ENCODE measurements at regions not wholly inside any gene's neighbourhood (a gene's known extent, or its start where the extent isn't known, plus 50 kb on each side); places are given as distances from the start of the nearest gene placed in this dataset.
"Not testable (repeated sequence)": the region's sequence is repeated elsewhere in the genome, so short reads cannot be mapped to it uniquely, and the experiment has no call there.

DNA sequence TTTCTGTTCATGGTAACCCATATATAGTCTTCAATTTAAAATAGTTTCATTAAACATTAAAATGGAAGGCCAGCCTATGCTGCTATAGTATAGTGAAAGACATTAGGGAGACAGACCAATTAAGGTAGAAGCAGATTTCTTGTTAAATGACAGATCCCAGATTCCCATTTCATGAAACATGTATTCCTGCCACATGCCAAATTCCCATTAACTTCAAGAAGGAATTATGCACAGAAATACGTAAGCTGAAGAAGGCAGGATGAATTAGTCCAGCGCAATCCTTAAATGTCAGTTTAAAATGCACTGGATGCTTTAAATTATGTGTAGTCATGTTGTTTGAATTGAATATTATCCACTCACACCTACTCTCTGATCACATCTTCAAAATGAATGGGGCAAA, 424.9 kb downstream of the SH2D1A start:
- Histone ChIP-seq H2AFZ (ENCODE audit: low read length) (no peak overlapping the region), H3K4me1 (ENCODE audit: low read length) (no peaks in the 10 kb centered on the region), H3K4me3 (ENCODE audit: low read length) (no peak overlapping the region), H3K27ac (ENCODE audit: low read length) (no peak overlapping the region), H3K36me3 (ENCODE audit: insufficient read depth, low read length) (no peaks in the 10 kb centered on the region), H4K20me1 (ENCODE audit: insufficient read depth, low read depth, low read length) (no peaks in the 10 kb centered on the region), H3K27me3 (ENCODE audit: low read length) (no peaks in the 10 kb centered on the region), H3K9ac (ENCODE audit: low read length) (no peak overlapping the region), H3K9me3 (ENCODE audit: low read length) (no peaks in the 10 kb centered on the region), H3K79me2 (ENCODE audit: low read length) (no peaks in the 10 kb centered on the region), H3K4me2 (ENCODE audit: low read depth, low read length, poor library complexity, severe bottlenecking) (no peak overlapping the region), H3K9me2 (replicated peaks; ENCODE audit: insufficient read depth, low read length) (no peaks in the 10 kb centered on the region)
- no peak for DNase-seq

DNA sequence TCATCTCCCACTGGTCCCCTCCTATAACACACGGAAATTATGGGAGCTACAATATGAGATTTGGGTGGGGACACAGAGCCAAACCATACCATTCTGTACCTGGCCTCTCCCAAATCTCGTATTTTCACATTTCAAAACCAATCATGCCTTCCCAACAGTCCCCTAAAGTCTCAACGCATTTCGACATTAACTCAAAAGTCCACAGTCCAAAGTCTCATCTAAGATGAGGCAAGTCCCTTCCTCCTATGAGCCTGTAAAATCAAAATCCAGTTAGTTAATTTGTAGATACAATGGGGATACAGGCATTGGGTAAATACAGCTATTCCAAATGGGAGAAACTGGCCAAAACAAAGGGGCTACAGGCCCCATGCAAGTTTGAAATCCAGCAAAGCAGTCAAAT, 441.9 kb downstream of the SH2D1A start:
- H3K27ac ChIP-seq (ENCODE audit: low read length); H3K27me3 ChIP-seq (ENCODE audit: low read length); H3K79me2 ChIP-seq (ENCODE audit: low read length): not testable (repeated sequence)

DNA sequence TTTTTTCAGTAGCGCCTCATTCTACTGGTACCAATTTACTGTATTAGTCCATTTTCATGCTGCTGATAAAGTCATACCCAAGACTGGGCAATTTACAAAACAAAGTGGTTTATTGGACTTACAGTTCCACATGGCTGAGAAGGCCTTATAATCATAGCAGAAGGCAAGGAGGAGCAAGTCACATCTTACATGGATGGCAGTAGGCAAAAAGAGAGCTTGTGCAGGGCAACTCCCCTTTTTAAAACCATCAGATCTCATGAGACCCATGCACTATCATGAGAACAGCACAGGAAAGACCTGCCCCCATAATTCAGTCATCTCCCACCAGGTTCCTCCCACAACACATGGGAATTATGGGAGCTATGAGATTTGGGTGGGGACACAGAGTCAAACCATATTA, 443.5 kb downstream of the SH2D1A start:
- H3K79me2 ChIP-seq (ENCODE audit: low read length); H3K4me3 ChIP-seq (ENCODE audit: low read length); H3K9me2 ChIP-seq (replicated peaks; ENCODE audit: insufficient read depth, low read length); H2AFZ ChIP-seq (ENCODE audit: low read length); H3K4me2 ChIP-seq (ENCODE audit: low read depth, low read length, poor library complexity, severe bottlenecking); H3K27ac ChIP-seq (ENCODE audit: low read length); H3K36me3 ChIP-seq (ENCODE audit: insufficient read depth, low read length); H4K20me1 ChIP-seq (ENCODE audit: insufficient read depth, low read depth, low read length); H3K4me1 ChIP-seq (ENCODE audit: low read length); H3K9me3 ChIP-seq (ENCODE audit: low read length); H3K27me3 ChIP-seq (ENCODE audit: low read length); H3K9ac ChIP-seq (ENCODE audit: low read length); DNase-seq: not testable (repeated sequence)

More for the DNA sequence above, 441.9 kb downstream of the SH2D1A start:
- not testable (repeated sequence) for DNase-seq; H3K9me2 ChIP-seq (replicated peaks; ENCODE audit: insufficient read depth, low read length); H3K4me3 ChIP-seq (ENCODE audit: low read length); H2AFZ ChIP-seq (ENCODE audit: low read length); H3K36me3 ChIP-seq (ENCODE audit: insufficient read depth, low read length); H3K9me3 ChIP-seq (ENCODE audit: low read length); H3K4me2 ChIP-seq (ENCODE audit: low read depth, low read length, poor library complexity, severe bottlenecking); H3K9ac ChIP-seq (ENCODE audit: low read length); H4K20me1 ChIP-seq (ENCODE audit: insufficient read depth, low read depth, low read length); H3K4me1 ChIP-seq (ENCODE audit: low read length)

DNA sequence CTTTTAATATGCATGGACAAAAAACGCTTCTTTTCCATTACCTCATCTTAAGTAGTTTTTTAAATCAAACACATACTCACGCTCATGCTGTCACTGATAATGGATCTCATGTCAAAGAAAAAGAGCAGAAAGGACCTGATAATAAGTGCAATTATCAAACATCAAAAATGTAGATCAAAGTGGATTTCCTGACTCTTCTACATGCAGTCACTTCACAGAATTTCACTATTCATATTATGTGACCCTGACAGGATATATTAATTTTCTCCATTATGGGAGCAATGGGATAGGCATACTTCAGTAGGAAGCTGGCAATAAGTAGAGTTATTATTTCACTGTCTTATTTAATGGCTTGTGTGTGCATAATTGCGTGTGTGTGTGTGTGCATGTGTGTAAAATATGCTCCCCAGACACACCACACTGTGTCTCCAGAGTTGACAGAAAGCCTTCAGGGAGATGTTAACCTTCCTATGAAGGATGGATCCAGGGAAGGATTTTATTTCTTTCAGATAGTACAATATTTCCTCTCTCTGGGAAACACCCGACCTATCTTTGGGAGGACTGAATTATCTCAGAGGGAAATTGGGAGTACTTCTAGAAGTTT, 445.2 kb downstream of the SH2D1A start:
- H3K9me2 ChIP-seq (replicated peaks; ENCODE audit: insufficient read depth, low read length), result no peaks in the 10 kb centered on the region
- no peak overlapping the region for H3K4me3 ChIP-seq (ENCODE audit: low read length)
- no peaks in the 10 kb centered on the region for H3K4me1 ChIP-seq (ENCODE audit: low read length)
- H2AFZ ChIP-seq (ENCODE audit: low read length), result no peak overlapping the region
- no peak overlapping the region for H3K4me2 ChIP-seq (ENCODE audit: low read depth, low read length, poor library complexity, severe bottlenecking)
- H4K20me1 ChIP-seq (ENCODE audit: insufficient read depth, low read depth, low read length), result no peaks in the 10 kb centered on the region
- no peak for DNase-seq
- H3K36me3 ChIP-seq (ENCODE audit: insufficient read depth, low read length), result no peaks in the 10 kb centered on the region
- no peaks in the 10 kb centered on the region for H3K79me2 ChIP-seq (ENCODE audit: low read length)
- H3K9me3 ChIP-seq (ENCODE audit: low read length), result no peaks in the 10 kb centered on the region
- H3K27ac ChIP-seq (ENCODE audit: low read length), result no peak overlapping the region
- H3K27me3 ChIP-seq (ENCODE audit: low read length), result no peaks in the 10 kb centered on the region
- no peak overlapping the region for H3K9ac ChIP-seq (ENCODE audit: low read length)

DNA sequence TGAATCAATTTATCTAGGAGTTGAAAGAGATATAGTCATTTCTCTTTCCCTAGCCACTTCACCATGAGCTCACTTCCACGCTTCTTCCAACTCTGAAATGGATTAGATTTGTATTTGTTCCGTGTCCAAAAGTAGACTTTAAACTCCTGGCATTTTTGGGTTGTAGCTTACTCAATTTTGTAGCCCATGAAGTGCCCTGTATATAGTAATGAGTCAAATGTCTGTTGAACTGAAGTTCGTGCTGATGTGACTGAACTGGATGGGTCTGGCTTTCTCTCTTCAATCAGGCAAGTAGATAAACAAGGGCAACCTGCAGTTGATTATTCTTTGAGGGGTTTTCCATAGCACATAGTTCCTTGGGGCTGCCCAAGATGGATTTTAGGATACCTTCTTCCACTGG, 450.6 kb downstream of the SH2D1A start:
- Histone ChIP-seq H3K9ac (ENCODE audit: low read length) (no peak overlapping the region), H3K79me2 (ENCODE audit: low read length) (no peaks in the 10 kb centered on the region), H3K27me3 (ENCODE audit: low read length) (no peaks in the 10 kb centered on the region), H3K4me2 (ENCODE audit: low read depth, low read length, poor library complexity, severe bottlenecking) (no peak overlapping the region), H3K4me3 (ENCODE audit: low read length) (no peak overlapping the region), H3K9me3 (ENCODE audit: low read length) (no peaks in the 10 kb centered on the region), H2AFZ (ENCODE audit: low read length) (no peak overlapping the region), H4K20me1 (ENCODE audit: insufficient read depth, low read depth, low read length) (no peaks in the 10 kb centered on the region), H3K27ac (ENCODE audit: low read length) (no peak overlapping the region), H3K9me2 (replicated peaks; ENCODE audit: insufficient read depth, low read length) (no peaks in the 10 kb centered on the region), H3K36me3 (ENCODE audit: insufficient read depth, low read length) (no peaks in the 10 kb centered on the region), H3K4me1 (ENCODE audit: low read length) (no peaks in the 10 kb centered on the region)
- DNase-seq, result no peak

DNA sequence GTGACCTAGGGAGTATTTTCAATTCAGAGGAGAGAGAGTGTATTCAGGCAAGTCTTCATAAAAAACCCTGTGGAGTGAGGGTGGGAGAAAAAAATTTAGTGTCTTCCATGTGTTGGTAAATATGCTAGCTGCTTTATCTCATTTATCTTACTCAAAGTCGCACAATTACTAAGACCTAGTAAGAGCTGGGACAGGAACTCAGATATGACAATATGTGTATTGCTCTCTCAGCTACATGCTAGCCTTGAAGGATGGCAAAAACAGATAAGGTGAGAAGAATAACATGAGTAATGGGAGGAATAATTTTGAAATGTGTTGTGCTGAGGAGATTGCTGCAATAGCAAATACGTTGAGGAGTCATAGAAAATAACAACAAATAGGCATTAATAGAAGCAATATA, 458.6 kb downstream of the SH2D1A start:
- Histone ChIP-seq H3K4me2 (ENCODE audit: low read depth, low read length, poor library complexity, severe bottlenecking) (no peak overlapping the region), H3K27me3 (ENCODE audit: low read length) (no peaks in the 10 kb centered on the region), H3K9me2 (replicated peaks; ENCODE audit: insufficient read depth, low read length) (no peaks in the 10 kb centered on the region), H3K27ac (ENCODE audit: low read length) (no peak overlapping the region), H3K4me3 (ENCODE audit: low read length) (no peak overlapping the region), H2AFZ (ENCODE audit: low read length) (no peak overlapping the region), H3K36me3 (ENCODE audit: insufficient read depth, low read length) (no peaks in the 10 kb centered on the region), H3K9me3 (ENCODE audit: low read length) (peaks cover 2% of the 10 kb centered on the region; the same call in 1 of the 2 replicates), H3K79me2 (ENCODE audit: low read length) (no peaks in the 10 kb centered on the region), H3K9ac (ENCODE audit: low read length) (no peak overlapping the region), H4K20me1 (ENCODE audit: insufficient read depth, low read depth, low read length) (no peaks in the 10 kb centered on the region), H3K4me1 (ENCODE audit: low read length) (no peaks in the 10 kb centered on the region)
- DNase-seq, result no peak

DNA sequence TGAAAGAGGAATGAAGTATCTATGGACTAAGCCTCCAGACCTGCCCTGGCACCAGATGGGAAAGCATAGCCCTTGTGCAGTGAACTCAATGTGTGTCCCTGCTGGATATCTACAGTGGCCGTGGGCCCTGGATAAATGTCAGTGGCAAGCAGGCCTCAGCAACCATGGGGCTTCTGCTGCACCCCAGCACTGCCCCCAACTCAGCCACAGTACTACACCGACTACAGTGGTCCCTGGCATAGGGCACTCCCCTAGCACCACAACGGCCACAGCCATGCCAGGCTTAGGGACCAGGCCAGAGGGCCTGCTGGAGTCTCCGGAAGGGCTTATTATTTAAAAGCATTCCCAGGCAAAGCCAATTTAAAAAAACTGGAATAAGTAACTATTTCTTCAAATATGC, 459.1 kb downstream of the SH2D1A start:
- Histone ChIP-seq H3K36me3 (ENCODE audit: insufficient read depth, low read length) (no peaks in the 10 kb centered on the region), H3K4me1 (ENCODE audit: low read length) (no peaks in the 10 kb centered on the region), H2AFZ (ENCODE audit: low read length) (no peak overlapping the region), H3K27me3 (ENCODE audit: low read length) (no peaks in the 10 kb centered on the region), H3K9ac (ENCODE audit: low read length) (no peak overlapping the region), H3K9me3 (ENCODE audit: low read length) (peaks cover 2% of the 10 kb centered on the region; the same call in 1 of the 2 replicates), H3K79me2 (ENCODE audit: low read length) (no peaks in the 10 kb centered on the region), H4K20me1 (ENCODE audit: insufficient read depth, low read depth, low read length) (no peaks in the 10 kb centered on the region), H3K4me3 (ENCODE audit: low read length) (no peak overlapping the region), H3K4me2 (ENCODE audit: low read depth, low read length, poor library complexity, severe bottlenecking) (no peak overlapping the region), H3K27ac (ENCODE audit: low read length) (no peak overlapping the region), H3K9me2 (replicated peaks; ENCODE audit: insufficient read depth, low read length) (no peaks in the 10 kb centered on the region)
- DNase-seq, result no peak

DNA sequence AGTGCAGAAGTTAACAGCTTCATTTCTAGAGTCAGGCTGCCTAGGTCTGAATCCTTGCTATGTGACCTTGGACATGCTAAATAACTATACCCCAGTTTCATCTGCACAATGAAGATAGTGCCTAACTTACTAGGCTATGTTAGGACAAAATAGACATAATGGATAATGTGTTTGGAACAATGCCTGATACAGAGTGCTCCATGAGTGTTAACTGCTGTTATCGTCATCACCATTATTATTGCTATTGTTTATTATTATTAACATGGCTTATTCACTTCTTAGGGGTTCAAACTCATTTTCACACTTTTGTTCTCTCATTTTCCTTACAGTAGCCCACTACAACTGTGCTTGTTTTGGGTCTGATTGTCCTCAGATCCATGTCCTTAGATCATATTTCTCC, 467.7 kb downstream of the SH2D1A start:
- H3K79me2 ChIP-seq (ENCODE audit: low read length), result no peaks in the 10 kb centered on the region
- no peak for DNase-seq
- H3K36me3 ChIP-seq (ENCODE audit: insufficient read depth, low read length), result no peaks in the 10 kb centered on the region
- H3K9me2 ChIP-seq (replicated peaks; ENCODE audit: insufficient read depth, low read length), result no peaks in the 10 kb centered on the region
- no peaks in the 10 kb centered on the region for H4K20me1 ChIP-seq (ENCODE audit: insufficient read depth, low read depth, low read length)
- H3K27me3 ChIP-seq (ENCODE audit: low read length), result no peaks in the 10 kb centered on the region
- no peak overlapping the region for H3K4me3 ChIP-seq (ENCODE audit: low read length)
- no peak overlapping the region for H3K9ac ChIP-seq (ENCODE audit: low read length)
- no peak overlapping the region for H3K27ac ChIP-seq (ENCODE audit: low read length)
- H3K4me1 ChIP-seq (ENCODE audit: low read length), result no peaks in the 10 kb centered on the region
- H2AFZ ChIP-seq (ENCODE audit: low read length), result no peak overlapping the region
- H3K9me3 ChIP-seq (ENCODE audit: low read length), result 0 out of 2 replicates have a peak, but pooled peaks cover 4% of the 10 kb centered on the region
- no peak overlapping the region for H3K4me2 ChIP-seq (ENCODE audit: low read depth, low read length, poor library complexity, severe bottlenecking)

DNA sequence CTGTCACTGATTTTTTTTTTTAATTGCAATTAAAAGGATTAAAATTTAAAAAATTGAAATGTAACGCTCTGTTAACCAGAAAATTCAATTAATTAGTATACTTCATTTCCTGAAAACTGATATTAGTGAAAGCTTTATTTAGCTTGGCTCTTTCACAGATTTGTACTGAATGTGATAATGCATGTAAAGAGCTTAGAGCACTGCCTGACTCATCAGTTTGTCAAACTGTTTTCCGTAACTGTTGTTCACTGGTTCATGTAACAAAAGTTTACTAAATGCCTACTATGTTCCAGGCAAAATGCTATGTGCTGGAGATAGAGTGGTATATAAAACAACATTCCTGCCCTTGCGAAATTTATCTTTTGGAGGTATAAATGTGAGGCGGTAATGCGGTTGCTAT, 471.7 kb downstream of the SH2D1A start:
- Histone ChIP-seq H3K27ac (ENCODE audit: low read length) (no peak overlapping the region), H4K20me1 (ENCODE audit: insufficient read depth, low read depth, low read length) (no peaks in the 10 kb centered on the region), H3K9me2 (replicated peaks; ENCODE audit: insufficient read depth, low read length) (no peaks in the 10 kb centered on the region), H3K9me3 (ENCODE audit: low read length) (0 out of 2 replicates have a peak, but pooled peaks cover 4% of the 10 kb centered on the region), H3K36me3 (ENCODE audit: insufficient read depth, low read length) (no peaks in the 10 kb centered on the region), H3K4me3 (ENCODE audit: low read length) (no peak overlapping the region), H3K4me1 (ENCODE audit: low read length) (no peaks in the 10 kb centered on the region), H2AFZ (ENCODE audit: low read length) (no peak overlapping the region), H3K4me2 (ENCODE audit: low read depth, low read length, poor library complexity, severe bottlenecking) (no peak overlapping the region), H3K27me3 (ENCODE audit: low read length) (no peaks in the 10 kb centered on the region), H3K79me2 (ENCODE audit: low read length) (no peaks in the 10 kb centered on the region), H3K9ac (ENCODE audit: low read length) (no peak overlapping the region)
- DNase-seq, result no peak
